ENCODE measurements at regions not wholly inside any gene's neighbourhood (a gene's known extent, or its start where the extent isn't known, plus 50 kb on each side); places are given as distances from the start of the nearest gene placed in this dataset.

GRCh38 chr11:116547571-116547970 lies 225.2 kb downstream of the BUD13 start:
- TF ChIP-seq CTCF (IDR thresholded peaks at IDR 0.05) = no peak
- TF ChIP-seq SIN3A (IDR thresholded peaks at IDR 0.05; ENCODE audit: borderline replicate concordance, insufficient read depth, low read depth, low read length) = no peak
- TF ChIP-seq POLR2AphosphoS5 (IDR thresholded peaks at IDR 0.05; ENCODE audit: low read depth, low read length) = no peak
